HEK293T (cell line): ENCODE measurements at regions not wholly inside any gene's neighbourhood (a gene's known extent, or its start where the extent isn't known, plus 50 kb on each side); places are given as distances from the start of the nearest gene placed in this dataset.

Experiments used
- CTCF ChIA-PET: fragments of 350-600 bp; formaldehyde crosslinking; extraction: SDS; loops from one replicate; lab custom pipeline; 2021; ENCODE audit warnings: antibody characterized with exemption, inconsistent platforms; lab: Yijun Ruan, JAX
- POLR2A ChIA-PET: fragments of 350-600 bp; formaldehyde crosslinking; extraction: SDS; loops from one replicate; lab custom pipeline; 2020; ENCODE audit warnings: antibody characterized with exemption, inconsistent platforms; lab: Yijun Ruan, JAX
- DNase-seq: peaks from one replicate; pipeline ENCODE4 v3.0.0; 2012; ENCODE audit warnings: mixed read lengths; ENCODE audit errors: extremely low spot score
- ARNT ChIP-seq: fragments of 450-650 bp; IDR thresholded peaks from 2 replicates; pipeline ENCODE4 v1.6.1; 2017; ENCODE audit warnings: mild to moderate bottlenecking
- BHLHE40 ChIP-seq: fragments of 450-650 bp; IDR thresholded peaks from 2 replicates; pipeline ENCODE4 v1.6.1; 2016; ENCODE audit warnings: mild to moderate bottlenecking, moderate library complexity, borderline replicate concordance
- CTBP1 ChIP-seq: fragments of 450-650 bp; IDR thresholded peaks from 2 replicates; pipeline ENCODE4 v1.6.1; 2016; ENCODE audit warnings: borderline replicate concordance
- ELF4 ChIP-seq: fragments of 450-650 bp; IDR thresholded peaks from 2 replicates; pipeline ENCODE4 v1.6.1; 2017; ENCODE audit warnings: antibody characterized with exemption
- FOXA1 ChIP-seq: fragments of 450-650 bp; IDR thresholded peaks from 2 replicates; pipeline ENCODE4 v1.6.1; 2016; ENCODE audit warnings: mild to moderate bottlenecking
- FOXK2 ChIP-seq: fragments of 450-650 bp; IDR thresholded peaks from 2 replicates; pipeline ENCODE4 v1.6.1; 2016; ENCODE audit warnings: mild to moderate bottlenecking
- FOXM1 ChIP-seq: fragments of 450-650 bp; IDR thresholded peaks from 2 replicates; pipeline ENCODE4 v1.6.1; 2017; ENCODE audit warnings: mild to moderate bottlenecking, borderline replicate concordance
- HDGF ChIP-seq: fragments of 450-650 bp; IDR thresholded peaks from 2 replicates; pipeline ENCODE4 v1.6.1; 2017; ENCODE audit warnings: antibody characterized with exemption, borderline replicate concordance
- L3MBTL2 ChIP-seq: fragments of 450-650 bp; conservative IDR thresholded peaks from 2 replicates; pipeline ENCODE4 v1.6.1; 2016; ENCODE audit warnings: mild to moderate bottlenecking
- LEF1 ChIP-seq: fragments of 450-650 bp; IDR thresholded peaks from 2 replicates; pipeline ENCODE4 v1.6.1; 2017; ENCODE audit warnings: mild to moderate bottlenecking, borderline replicate concordance
- NFRKB ChIP-seq: fragments of 450-650 bp; IDR thresholded peaks from 2 replicates; pipeline ENCODE4 v1.6.1; 2016; ENCODE audit warnings: mild to moderate bottlenecking, moderate library complexity
- SP1 ChIP-seq: fragments of 450-650 bp; IDR thresholded peaks from 2 replicates; pipeline ENCODE4 v1.6.1; 2017
- SUZ12 ChIP-seq: fragments of 450-650 bp; IDR thresholded peaks from 2 replicates; pipeline ENCODE4 v1.6.1; 2016; ENCODE audit warnings: mild to moderate bottlenecking
- TARDBP ChIP-seq: fragments of 450-650 bp; IDR thresholded peaks from 2 replicates; pipeline ENCODE4 v1.6.1; 2016
- ZNF384 ChIP-seq: fragments of 450-650 bp; IDR thresholded peaks from 2 replicates; pipeline ENCODE4 v1.6.1; 2016
- TF ChIP-seq, protein P1 (sequence below): fragments of 450-650 bp; IDR thresholded peaks from 2 replicates; pipeline ENCODE4 v1.6.1; 2016

GRCh38 chr11:119941636-119942411 lies 196.1 kb downstream of the TRIM29 start:
- TF ChIP-seq BHLHE40 (no peak), TARDBP (no peak), ELF4 (no peak), NFRKB (no peak), SP1 (no peak), ZNF384 (no peak), SUZ12 (no peak), FOXA1 (no peak), HDGF (no peak), FOXK2 (no peak), LEF1 (no peak), ARNT (no peak), CTBP1 (no peak)
- TF ChIP-seq, protein P1, sequence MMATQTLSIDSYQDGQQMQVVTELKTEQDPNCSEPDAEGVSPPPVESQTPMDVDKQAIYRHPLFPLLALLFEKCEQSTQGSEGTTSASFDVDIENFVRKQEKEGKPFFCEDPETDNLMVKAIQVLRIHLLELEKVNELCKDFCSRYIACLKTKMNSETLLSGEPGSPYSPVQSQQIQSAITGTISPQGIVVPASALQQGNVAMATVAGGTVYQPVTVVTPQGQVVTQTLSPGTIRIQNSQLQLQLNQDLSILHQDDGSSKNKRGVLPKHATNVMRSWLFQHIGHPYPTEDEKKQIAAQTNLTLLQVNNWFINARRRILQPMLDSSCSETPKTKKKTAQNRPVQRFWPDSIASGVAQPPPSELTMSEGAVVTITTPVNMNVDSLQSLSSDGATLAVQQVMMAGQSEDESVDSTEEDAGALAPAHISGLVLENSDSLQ = no peak
- DNase-seq = no peak
- CTCF ChIA-PET = interaction anchor here (1.3 kb wide), 1 partner anchor 15 kb away, joined by 3 read pairs; no protein-coding TSS in a partner anchor
- POLR2A ChIA-PET = no interaction called here

GRCh38 chr11:119941171-119941570 lies 196.7 kb downstream of the TRIM29 start:
- TF ChIP-seq HDGF (no peak), SP1 (no peak), L3MBTL2 (no peak), FOXA1 (no peak), BHLHE40 (no peak), ARNT (no peak), ZNF384 (no peak), FOXK2 (no peak), CTBP1 (no peak), TARDBP (no peak), SUZ12 (no peak)
- TF ChIP-seq, protein P1 = no peak
- DNase-seq = no peak
- CTCF ChIA-PET = no interaction called here
- POLR2A ChIA-PET = no interaction called here

GRCh38 chr11:119940401-119940976 lies 197.4 kb downstream of the TRIM29 start:
- no peak for DNase-seq
- ChIA-PET CTCF (no interaction called here), POLR2A (interaction anchor here (1.1 kb wide), 1 partner anchor 158 kb away, joined by 3 read pairs; no protein-coding TSS in a partner anchor)
- TF ChIP-seq ELF4 (no peak), BHLHE40 (no peak), TARDBP (no peak)

- no peak for TF ChIP-seq TARDBP
- POLR2A ChIA-PET = interaction anchor here (1.0 kb wide), 1 partner anchor 65 kb away, joined by 3 read pairs; no protein-coding TSS in a partner anchor
- no peak for DNase-seq
- CTCF ChIA-PET = no interaction called here
Measured at GRCh38 chr11:119937412-119937811, 200.5 kb downstream of the TRIM29 start.

DNA sequence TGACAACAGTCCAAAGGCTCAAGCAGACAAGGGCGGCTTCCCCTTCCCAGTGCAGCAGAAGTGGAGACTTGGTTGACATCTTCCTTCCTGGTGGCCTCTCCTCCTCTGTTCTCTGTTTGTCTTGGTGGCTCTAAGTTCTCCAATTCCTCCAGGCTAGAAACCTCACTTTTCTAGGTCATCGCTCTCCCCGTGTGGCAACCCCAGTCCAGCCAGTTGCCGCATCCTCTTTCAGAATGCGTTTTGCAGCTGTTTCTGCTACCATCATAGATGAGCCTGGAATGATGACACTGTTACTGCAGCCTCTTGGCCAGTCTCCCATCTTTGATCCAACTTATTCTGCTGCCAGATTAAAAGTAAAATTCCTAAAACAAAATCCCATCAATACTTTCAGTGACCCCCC lies 201.5 kb downstream of the TRIM29 start:
- DNase-seq = no peak
- ChIA-PET CTCF (no interaction called here), POLR2A (interaction anchor here (1.0 kb wide), 1 partner anchor 64 kb away, joined by 3 read pairs; no protein-coding TSS in a partner anchor)
- TF ChIP-seq, protein P1 = no peak
- TF ChIP-seq SUZ12 (no peak), FOXA1 (no peak), ELF4 (no peak), SP1 (no peak), LEF1 (no peak), CTBP1 (no peak), FOXM1 (no peak), NFRKB (no peak), L3MBTL2 (no peak), ZNF384 (no peak), BHLHE40 (no peak), TARDBP (no peak)

DNA sequence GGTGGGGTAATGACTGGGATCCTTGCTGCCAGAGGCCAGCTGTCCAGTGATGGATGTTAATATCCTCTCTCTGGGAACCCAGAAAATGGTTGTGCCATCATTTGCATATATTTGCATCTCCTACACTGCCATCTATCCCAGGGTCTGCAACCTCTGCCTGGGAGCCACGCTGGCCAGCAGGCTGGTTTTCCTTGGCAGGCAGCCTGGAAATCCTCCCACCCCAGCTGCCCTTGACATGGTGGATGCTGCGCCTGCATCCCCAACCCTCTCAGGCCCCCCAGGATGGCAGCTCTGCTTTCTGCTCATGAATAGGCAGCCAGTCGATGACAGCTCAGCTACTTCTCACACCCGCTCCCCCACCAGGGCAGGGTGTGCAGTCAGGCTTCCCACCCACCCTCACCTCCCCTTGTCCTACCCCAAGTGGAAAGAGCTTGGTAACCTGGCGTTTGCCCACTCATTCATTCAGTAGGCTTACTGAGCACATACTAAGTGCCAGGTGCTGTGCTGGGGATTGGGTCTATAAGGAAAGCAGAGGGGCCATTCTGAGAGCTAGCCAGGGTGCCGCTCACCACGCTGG lies 202.5 kb downstream of the TRIM29 start:
- POLR2A ChIA-PET = no interaction called here
- CTCF ChIA-PET = no interaction called here
- TF ChIP-seq NFRKB (no peak), ELF4 (no peak), HDGF (no peak), LEF1 (no peak), FOXK2 (no peak), FOXM1 (no peak), BHLHE40 (no peak)
- DNase-seq = no peak
